ENCODE measurements at regions not wholly inside any gene's neighbourhood (a gene's known extent, or its start where the extent isn't known, plus 50 kb on each side); places are given as distances from the start of the nearest gene placed in this dataset.
"Not testable (repeated sequence)": the region's sequence is repeated elsewhere in the genome, so short reads cannot be mapped to it uniquely, and the experiment has no call there.

- DNase-seq (ENCODE audit: low read depth): no peak
Observed at GRCh38 chr1:221998781-221999180, 256.9 kb upstream of the DUSP10 start.

- no peak for DNase-seq (ENCODE audit: low read depth)
Observed at GRCh38 chr1:221998186-221998612, 256.3 kb upstream of the DUSP10 start.

GRCh38 chr1:221997012-221997411 is 255.1 kb upstream of the DUSP10 start:
- peak; percentile 79 for DNase-seq (ENCODE audit: low read depth)

GRCh38 chr1:221994939-221995338 is 253.1 kb upstream of the DUSP10 start:
- DNase-seq (ENCODE audit: low read depth): no peak

GRCh38 chr1:221994274-221994698 is 252.4 kb upstream of the DUSP10 start:
- peak; percentile 35 for DNase-seq (ENCODE audit: low read depth)

- DNase-seq (ENCODE audit: low read depth): no peak
Observed at GRCh38 chr1:221993444-221993948, 251.6 kb upstream of the DUSP10 start.

GRCh38 chr1:221992427-221992826 is 250.5 kb upstream of the DUSP10 start:
- DNase-seq (ENCODE audit: low read depth): no peak

GRCh38 chr1:221991221-221991620 is 249.3 kb upstream of the DUSP10 start:
- peak; percentile 55 for DNase-seq (ENCODE audit: low read depth)

GRCh38 chr1:221989741-221990140 is 247.9 kb upstream of the DUSP10 start:
- no peak for DNase-seq (ENCODE audit: low read depth)

GRCh38 chr1:221988829-221989228 is 246.9 kb upstream of the DUSP10 start:
- no peak for DNase-seq (ENCODE audit: low read depth)

GRCh38 chr1:221987860-221988520 is 246.1 kb upstream of the DUSP10 start:
- DNase-seq (ENCODE audit: low read depth): peak; percentile 32

- no peak for DNase-seq (ENCODE audit: low read depth)
Observed at GRCh38 chr1:221983444-221983843, 241.6 kb upstream of the DUSP10 start.

GRCh38 chr1:221981461-221981860 is 239.6 kb upstream of the DUSP10 start:
- DNase-seq (ENCODE audit: low read depth): no peak

GRCh38 chr1:221979444-221980032 is 237.6 kb upstream of the DUSP10 start:
- DNase-seq (ENCODE audit: low read depth): no peak

GRCh38 chr1:221978631-221979334 is 236.9 kb upstream of the DUSP10 start:
- not testable (repeated sequence) for DNase-seq (ENCODE audit: low read depth)

- not testable (repeated sequence) for DNase-seq (ENCODE audit: low read depth)
Observed at GRCh38 chr1:221973787-221974186, 231.9 kb upstream of the DUSP10 start.

- DNase-seq (ENCODE audit: low read depth): no peak
Observed at GRCh38 chr1:221972276-221973235, 230.7 kb upstream of the DUSP10 start.

GRCh38 chr1:221971035-221971434 is 229.1 kb upstream of the DUSP10 start:
- not testable (repeated sequence) for DNase-seq (ENCODE audit: low read depth)

- not testable (repeated sequence) for DNase-seq (ENCODE audit: low read depth)
Observed at GRCh38 chr1:221969298-221969858, 227.5 kb upstream of the DUSP10 start.

- DNase-seq (ENCODE audit: low read depth): not testable (repeated sequence)
Observed at GRCh38 chr1:221967538-221967937, 225.6 kb upstream of the DUSP10 start.

- not testable (repeated sequence) for DNase-seq (ENCODE audit: low read depth)
Observed at GRCh38 chr1:221966888-221967287, 225.0 kb upstream of the DUSP10 start.

Data from renal cortical epithelial cell (primary cell).